Endothelial cell of umbilical vein (primary cell): ENCODE measurements at regions not wholly inside any gene's neighbourhood (a gene's known extent, or its start where the extent isn't known, plus 50 kb on each side); places are given as distances from the start of the nearest gene placed in this dataset.

Experiments used
- BruUV-seq: library from RNA; stranded (reverse); fragments of 400-500 nt; replicated peaks from 2 replicates; lab custom pipeline; 2021; lab: Mats Ljungman, UMichigan
- CTCF ChIA-PET: fragments of 300-600, 350-600 bp; sonication (Branson Sonifier 250); formaldehyde crosslinking; loops from one replicate; lab custom pipeline; 2021; ENCODE audit warnings: antibody characterized with exemption, inconsistent platforms; lab: Charles Lee
- POLR2A ChIA-PET: fragments of 300-600, 350-600 bp; sonication (Branson Sonifier 250); formaldehyde crosslinking; loops from one replicate; lab custom pipeline; 2021; ENCODE audit warnings: antibody characterized with exemption, inconsistent platforms; lab: Charles Lee
- DNase-seq: peaks from one replicate; pipeline ENCODE4 v3.0.0-alpha.2; 2011; ENCODE audit warnings: low read depth, low spot score
- FAIRE-seq: peaks from 2 replicates; lab custom pipeline; 2011; peaks lifted over from hg19 to GRCh38; lab: Jason Lieb, UNC
- H2AFZ ChIP-seq: 2 replicates; pipeline ENCODE4 v1.6.0; 2012; ENCODE audit warnings: low read depth, low read length, control low read depth, inconsistent platforms
- H3K27ac ChIP-seq: 2 replicates; pipeline ENCODE4 v1.5.1; 2011; ENCODE audit warnings: low read depth, mild to moderate bottlenecking, control low read depth, low read length, moderate library complexity; ENCODE audit not compliant: insufficient read depth
- H3K27me3 ChIP-seq, 2 experiments: 2 replicates each; pipeline versions ENCODE4 v1.6.0 to v1.6.1; 2011; ENCODE audit warnings: low read length in 2 of 2, mixed read lengths in 1 of 2; ENCODE audit not compliant: control insufficient read depth in 2 of 2, insufficient read depth in 2 of 2
- H3K36me3 ChIP-seq, 2 experiments: 2 replicates in 1 of 2; 3 replicates in 1 of 2; pipeline ENCODE4 v1.5.1; 2011; ENCODE audit warnings: low read length in 2 of 2, mild to moderate bottlenecking in 1 of 2, moderate library complexity in 1 of 2; ENCODE audit not compliant: control insufficient read depth in 2 of 2, insufficient read depth in 2 of 2; ENCODE audit errors: extremely low read depth in 1 of 2
- H3K4me1 ChIP-seq: 3 replicates; pipeline ENCODE4 v1.5.1; 2011; ENCODE audit warnings: mild to moderate bottlenecking, low read length; ENCODE audit not compliant: control insufficient read depth, insufficient read depth; ENCODE audit errors: extremely low read depth
- H3K4me2 ChIP-seq: 2 replicates; pipeline ENCODE4 v1.6.1; 2011; ENCODE audit warnings: low read length, control low read depth, mixed read lengths; ENCODE audit not compliant: insufficient read depth
- H3K4me3 ChIP-seq, 3 experiments: fragments of 200-600 bp in 1 of 3; sonication (generic), shearing (Covaris generic) in 1 of 3; replicated peaks in 1 of 3; 2 replicates each; pipeline ENCODE4 v1.5.1; 2011 to 2016; ENCODE audit warnings: control low read depth in 3 of 3, low read length in 3 of 3, mild to moderate bottlenecking in 2 of 3, inconsistent platforms in 1 of 3, low read depth in 1 of 3, moderate library complexity in 1 of 3; ENCODE audit not compliant: insufficient read depth in 1 of 3
- H3K79me2 ChIP-seq: 2 replicates; pipeline ENCODE4 v1.6.0; 2012; ENCODE audit warnings: low read length, inconsistent platforms; ENCODE audit not compliant: control insufficient read depth, insufficient read depth
- H3K9ac ChIP-seq: replicated peaks from 2 replicates; pipeline ENCODE3; 2011; ENCODE audit warnings: low read length, control low read depth; ENCODE audit not compliant: insufficient read depth; ENCODE audit errors: extremely low read depth
- H3K9me1 ChIP-seq: replicated peaks from 3 replicates; pipeline ENCODE4 v1.6.0; 2011; ENCODE audit warnings: mild to moderate bottlenecking, low read length; ENCODE audit not compliant: control insufficient read depth, insufficient read depth; ENCODE audit errors: extremely low read depth
- H3K9me3 ChIP-seq: replicated peaks from 2 replicates; pipeline ENCODE4 v1.5.1; 2012; ENCODE audit warnings: low read length, inconsistent platforms; ENCODE audit not compliant: control insufficient read depth, insufficient read depth
- H4K20me1 ChIP-seq: replicated peaks from 2 replicates; pipeline ENCODE3; 2011; ENCODE audit warnings: mild to moderate bottlenecking, low read length; ENCODE audit not compliant: control insufficient read depth, insufficient read depth; ENCODE audit errors: extremely low read depth
- CTCF ChIP-seq, 2 donors: IDR thresholded peaks; 1 replicate in 1 of 2; 2 replicates in 1 of 2; pipeline ENCODE4 v1.5.1; 2011; ENCODE audit warnings: low read length in 2 of 2, mild to moderate bottlenecking in 2 of 2, moderate library complexity in 2 of 2, control low read depth in 1 of 2, inconsistent platforms in 1 of 2, low read depth in 1 of 2; ENCODE audit not compliant: insufficient read depth in 1 of 2; ENCODE audit errors: extremely low read depth in 1 of 2
- EZH2 ChIP-seq: IDR thresholded peaks from 2 replicates; pipeline ENCODE4 v1.6.1; 2012; ENCODE audit warnings: borderline replicate concordance, low read depth, mild to moderate bottlenecking, moderate library complexity, low read length, inconsistent platforms; ENCODE audit not compliant: severe bottlenecking
- FOS ChIP-seq: IDR thresholded peaks from 2 replicates; pipeline ENCODE4 v1.6.1; 2011; ENCODE audit warnings: mild to moderate bottlenecking, low read length, moderate library complexity, borderline replicate concordance; ENCODE audit not compliant: insufficient read depth
- GATA2 ChIP-seq: IDR thresholded peaks from 2 replicates; pipeline ENCODE4 v1.7.0; 2011; ENCODE audit warnings: low read depth, mild to moderate bottlenecking, moderate library complexity, mixed read lengths, low read length; ENCODE audit not compliant: insufficient read length, insufficient read depth
- JUN ChIP-seq: IDR thresholded peaks from 2 replicates; pipeline ENCODE4 v1.6.1; 2011; ENCODE audit warnings: borderline replicate concordance, low read depth; ENCODE audit not compliant: insufficient read length, insufficient read depth
- MAX ChIP-seq: IDR thresholded peaks from 2 replicates; pipeline ENCODE4 v1.6.1; 2011; ENCODE audit not compliant: insufficient read depth, insufficient read length
- MYC ChIP-seq: IDR thresholded peaks from one replicate; pipeline ENCODE4 v1.6.1; 2011; ENCODE audit warnings: mild to moderate bottlenecking, low read depth, low read length
- POLR2A ChIP-seq: IDR thresholded peaks from 2 replicates; pipeline ENCODE4 v1.6.1; 2012; ENCODE audit warnings: low read depth, mild to moderate bottlenecking, control low read depth, low read length
- POLR2AphosphoS5 ChIP-seq: IDR thresholded peaks from 2 replicates; pipeline ENCODE4 v1.6.1; 2012; ENCODE audit warnings: low read depth, mild to moderate bottlenecking, control low read depth, low read length, moderate library complexity; ENCODE audit not compliant: insufficient read depth
- dilution Hi-C: fragments of 300-500 bp; cut with MboI; formaldehyde crosslinking; loops from one replicate; pipeline ENCODE4 v1.15.0; 2019; ENCODE audit warnings: low sequenced_read_pairs; ENCODE audit not compliant: extremely low pct_ligation_motif_present
- intact Hi-C: fragments of 100-400 bp; cut with micrococcal nuclease; formaldehyde crosslinking; loops from one replicate; pipeline ENCODE4 v1.10.0; 2022

- H3K79me2 ChIP-seq, result no peaks in the 10 kb centered on the region
- no peak overlapping the region for H3K27ac ChIP-seq
- dilution Hi-C loops (no loop called here), intact Hi-C loops (no loop called here)
- H3K36me3 ChIP-seq, result no peaks in the 10 kb centered on the region
- DNase-seq (no peak), FAIRE-seq (no peak)
- BruUV-seq, result no TSS peak
- H4K20me1 ChIP-seq, result no peaks in the 10 kb centered on the region
- no peak overlapping the region for H3K4me3 ChIP-seq
- H3K4me2 ChIP-seq, result no peak overlapping the region
- no peak overlapping the region for H2AFZ ChIP-seq
- no peaks in the 10 kb centered on the region for H3K4me1 ChIP-seq
- peaks cover 5% of the 10 kb centered on the region for H3K9me3 ChIP-seq
- TF ChIP-seq POLR2A (no peak), FOS (no peak), MAX (no peak), CTCF (IDR thresholded peaks at IDR 0.05; ENCODE audit: extremely low read depth in 1 of 2, insufficient read depth in 1 of 2, low read depth in 1 of 2, low read length in 2 of 2) (no peak), GATA2 (no peak), MYC (no peak), POLR2AphosphoS5 (no peak), EZH2 (no peak), JUN (no peak)
- H3K27me3 ChIP-seq, result no peaks in the 10 kb centered on the region
- ChIA-PET CTCF (no interaction called here), POLR2A (no interaction called here)
- no peak overlapping the region for H3K9ac ChIP-seq
- no peaks in the 10 kb centered on the region for H3K9me1 ChIP-seq
Measured at GRCh38 chr1:5342830-5343229, 649.4 kb downstream of the NPHP4 start.
